ENCODE measurements at regions not wholly inside any gene's neighbourhood (a gene's known extent, or its start where the extent isn't known, plus 50 kb on each side); places are given as distances from the start of the nearest gene placed in this dataset.

DNA sequence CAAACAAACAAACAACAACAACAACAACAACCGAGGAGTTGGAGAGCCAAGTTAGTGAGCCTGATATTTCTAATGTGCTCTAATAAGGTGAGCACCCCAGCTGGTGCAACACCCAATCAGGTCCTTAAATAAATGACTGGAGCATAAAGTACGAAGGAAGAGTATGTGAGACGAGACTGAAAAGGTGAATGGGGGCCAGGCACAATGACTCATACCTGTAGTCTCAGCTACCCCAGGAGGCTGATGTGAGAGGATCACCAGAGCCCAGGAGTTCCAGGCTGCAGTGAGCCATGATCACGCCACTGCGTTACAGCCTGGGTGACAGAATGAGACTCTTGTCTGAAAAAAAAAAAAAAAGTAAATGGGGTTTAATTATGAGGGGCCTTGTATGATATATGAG, 152.0 kb upstream of the ZRANB2 start:
- no peaks in the 10 kb centered on the region for H3K36me3 Mint-ChIP-seq (ENCODE audit: low read depth)
- H3K27ac Mint-ChIP-seq (ENCODE audit: unreplicated experiment): no peak overlapping the region
- DNase-seq (ENCODE audit: low spot score): no peak
- TF ChIP-seq, protein P1, sequence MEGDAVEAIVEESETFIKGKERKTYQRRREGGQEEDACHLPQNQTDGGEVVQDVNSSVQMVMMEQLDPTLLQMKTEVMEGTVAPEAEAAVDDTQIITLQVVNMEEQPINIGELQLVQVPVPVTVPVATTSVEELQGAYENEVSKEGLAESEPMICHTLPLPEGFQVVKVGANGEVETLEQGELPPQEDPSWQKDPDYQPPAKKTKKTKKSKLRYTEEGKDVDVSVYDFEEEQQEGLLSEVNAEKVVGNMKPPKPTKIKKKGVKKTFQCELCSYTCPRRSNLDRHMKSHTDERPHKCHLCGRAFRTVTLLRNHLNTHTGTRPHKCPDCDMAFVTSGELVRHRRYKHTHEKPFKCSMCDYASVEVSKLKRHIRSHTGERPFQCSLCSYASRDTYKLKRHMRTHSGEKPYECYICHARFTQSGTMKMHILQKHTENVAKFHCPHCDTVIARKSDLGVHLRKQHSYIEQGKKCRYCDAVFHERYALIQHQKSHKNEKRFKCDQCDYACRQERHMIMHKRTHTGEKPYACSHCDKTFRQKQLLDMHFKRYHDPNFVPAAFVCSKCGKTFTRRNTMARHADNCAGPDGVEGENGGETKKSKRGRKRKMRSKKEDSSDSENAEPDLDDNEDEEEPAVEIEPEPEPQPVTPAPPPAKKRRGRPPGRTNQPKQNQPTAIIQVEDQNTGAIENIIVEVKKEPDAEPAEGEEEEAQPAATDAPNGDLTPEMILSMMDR (IDR thresholded peaks at IDR 0.05): no peak
- H3K9me3 Mint-ChIP-seq (ENCODE audit: low read depth): no peaks in the 10 kb centered on the region
- H3K4me3 Mint-ChIP-seq (ENCODE audit: unreplicated experiment): no peak overlapping the region
- H3K4me1 Mint-ChIP-seq (ENCODE audit: low read depth): peaks cover 4% of the 10 kb centered on the region
- H3K27me3 Mint-ChIP-seq (ENCODE audit: low read depth): peaks cover 16% of the 10 kb centered on the region

DNA sequence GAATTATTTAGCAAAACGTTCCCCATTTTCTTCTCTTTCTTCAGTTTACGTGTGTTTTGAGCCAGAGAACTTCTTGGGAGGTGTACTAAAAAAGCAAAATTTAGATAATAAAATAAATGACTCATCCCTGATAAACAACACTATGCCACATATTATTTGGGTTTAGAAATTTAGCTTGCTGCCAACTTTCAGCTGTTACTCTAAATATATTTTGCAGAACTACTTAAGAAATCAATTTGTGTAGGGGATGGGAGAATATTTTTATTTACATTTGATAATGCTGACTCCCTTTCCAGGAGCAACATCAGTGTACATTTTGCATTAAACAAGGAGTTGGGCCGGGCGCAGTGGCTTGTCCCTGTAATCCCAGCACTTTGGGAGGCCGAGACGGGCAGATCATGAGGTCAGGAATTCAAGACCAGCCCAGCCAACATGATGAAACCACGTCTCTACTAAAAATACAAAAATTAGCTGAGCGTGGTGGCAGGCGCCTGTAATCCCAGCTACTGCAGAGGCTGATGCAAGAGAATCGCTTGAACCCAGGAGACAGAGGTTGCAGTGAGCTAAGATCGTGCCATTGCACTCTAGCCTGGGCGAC, 151.4 kb upstream of the ZRANB2 start:
- Mint-ChIP-seq H3K27me3 (ENCODE audit: low read depth) (peaks cover 16% of the 10 kb centered on the region), H3K9me3 (ENCODE audit: low read depth) (no peaks in the 10 kb centered on the region), H3K36me3 (ENCODE audit: low read depth) (no peaks in the 10 kb centered on the region), H3K27ac (ENCODE audit: unreplicated experiment) (no peak overlapping the region), H3K4me3 (ENCODE audit: unreplicated experiment) (no peak overlapping the region), H3K4me1 (ENCODE audit: low read depth) (peaks cover 4% of the 10 kb centered on the region)
- DNase-seq (ENCODE audit: low spot score): no peak
- TF ChIP-seq, protein P1 (IDR thresholded peaks at IDR 0.05): no peak

DNA sequence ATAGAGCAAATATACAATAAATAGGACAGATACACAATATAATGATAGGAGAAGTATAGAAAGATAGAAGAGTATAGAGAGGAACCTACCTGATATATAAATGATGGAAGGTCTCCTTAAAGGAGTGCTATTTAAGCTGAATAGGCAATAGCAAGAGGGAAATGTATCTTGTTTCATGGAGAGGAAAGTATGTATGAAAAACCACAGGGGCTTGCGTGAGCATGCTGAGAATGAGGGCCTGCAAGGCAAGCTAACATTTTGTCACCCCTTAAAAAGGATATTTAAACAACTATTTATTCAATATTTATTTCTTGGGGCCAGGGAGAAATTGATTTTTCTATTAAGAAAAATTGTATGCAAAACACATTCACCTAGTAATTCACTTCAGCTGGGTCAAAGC, 150.9 kb upstream of the ZRANB2 start:
- peaks cover 4% of the 10 kb centered on the region for H3K4me1 Mint-ChIP-seq (ENCODE audit: low read depth)
- no peaks in the 10 kb centered on the region for H3K36me3 Mint-ChIP-seq (ENCODE audit: low read depth)
- no peak overlapping the region for H3K27ac Mint-ChIP-seq (ENCODE audit: unreplicated experiment)

DNA sequence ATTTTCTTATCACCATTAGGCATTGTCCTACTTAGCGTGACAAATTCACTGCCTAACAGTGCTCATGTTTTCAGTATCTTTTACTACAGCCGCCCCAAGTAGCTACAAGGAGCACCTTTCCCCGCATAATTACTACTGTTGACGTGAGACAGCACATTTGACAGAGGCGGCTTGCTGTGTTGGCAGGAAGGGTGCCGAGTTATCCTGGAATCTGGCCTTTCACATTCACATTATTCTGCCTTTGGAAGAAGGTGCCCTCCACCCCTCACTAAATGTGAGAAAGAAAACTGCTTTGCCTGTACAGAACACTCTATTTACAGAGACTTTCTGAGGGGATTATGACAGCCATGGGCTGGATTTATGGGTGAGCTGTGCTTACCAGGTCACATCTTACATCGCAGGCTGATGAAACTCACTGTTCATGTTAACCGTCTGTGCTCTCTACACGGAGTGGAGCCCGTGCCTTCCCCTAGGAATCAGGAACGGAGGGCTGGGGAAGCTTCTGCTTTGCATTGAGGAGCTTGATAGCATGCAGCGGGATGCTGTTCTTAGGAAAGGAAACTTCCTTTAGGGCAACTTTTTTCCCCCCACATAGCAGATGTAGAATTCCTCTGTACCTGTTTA, 148.0 kb upstream of the ZRANB2 start:
- no peak for DNase-seq (ENCODE audit: low spot score)
- peaks cover 10% of the 10 kb centered on the region for H3K27me3 Mint-ChIP-seq (ENCODE audit: low read depth)
- TF ChIP-seq, protein P1 (IDR thresholded peaks at IDR 0.05): no peak
- no peaks in the 10 kb centered on the region for H3K36me3 Mint-ChIP-seq (ENCODE audit: low read depth)
- peaks cover 1% of the 10 kb centered on the region for H3K9me3 Mint-ChIP-seq (ENCODE audit: low read depth)
- H3K27ac Mint-ChIP-seq (ENCODE audit: unreplicated experiment): no peak overlapping the region
- peaks cover 4% of the 10 kb centered on the region for H3K4me1 Mint-ChIP-seq (ENCODE audit: low read depth)
- no peak overlapping the region for H3K4me3 Mint-ChIP-seq (ENCODE audit: unreplicated experiment)

More for the DNA sequence above, 150.9 kb upstream of the ZRANB2 start:
- Mint-ChIP-seq H3K4me3 (ENCODE audit: unreplicated experiment) (no peak overlapping the region), H3K9me3 (ENCODE audit: low read depth) (no peaks in the 10 kb centered on the region), H3K27me3 (ENCODE audit: low read depth) (peaks cover 14% of the 10 kb centered on the region)
- no peak for DNase-seq (ENCODE audit: low spot score)
- TF ChIP-seq, protein P1 (IDR thresholded peaks at IDR 0.05): no peak

DNA sequence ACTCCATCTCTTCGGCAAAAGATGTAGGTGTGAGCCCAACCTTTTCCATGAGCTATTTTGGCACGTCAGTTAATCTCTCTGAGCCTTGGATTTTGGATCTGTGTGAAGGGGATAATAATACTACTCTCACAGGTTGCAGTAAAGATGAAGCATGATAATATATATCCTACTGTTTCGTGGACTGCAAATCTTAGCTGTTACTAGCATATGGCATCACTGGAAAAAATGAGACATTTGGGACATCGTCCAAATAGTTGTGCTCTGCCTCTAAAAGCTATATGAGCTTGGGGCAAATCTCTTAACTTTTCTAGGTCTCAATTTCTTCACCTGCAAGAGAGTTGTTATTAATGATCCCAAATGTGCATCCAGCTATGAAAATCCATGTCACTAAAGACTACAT, 147.4 kb upstream of the ZRANB2 start:
- TF ChIP-seq, protein P1 (IDR thresholded peaks at IDR 0.05): no peak
- no peak overlapping the region for H3K27ac Mint-ChIP-seq (ENCODE audit: unreplicated experiment)
- H3K4me3 Mint-ChIP-seq (ENCODE audit: unreplicated experiment): no peak overlapping the region
- H3K9me3 Mint-ChIP-seq (ENCODE audit: low read depth): peaks cover 2% of the 10 kb centered on the region
- DNase-seq (ENCODE audit: low spot score): no peak
- peaks cover 4% of the 10 kb centered on the region for H3K4me1 Mint-ChIP-seq (ENCODE audit: low read depth)
- H3K27me3 Mint-ChIP-seq (ENCODE audit: low read depth): peaks cover 10% of the 10 kb centered on the region
- H3K36me3 Mint-ChIP-seq (ENCODE audit: low read depth): peaks cover 1% of the 10 kb centered on the region
